Fibroblast of the aortic adventitia (primary cell): ENCODE measurements at regions not wholly inside any gene's neighbourhood (a gene's known extent, or its start where the extent isn't known, plus 50 kb on each side); places are given as distances from the start of the nearest gene placed in this dataset.
"Not testable (repeated sequence)": the region's sequence is repeated elsewhere in the genome, so short reads cannot be mapped to it uniquely, and the experiment has no call there.

ENCODE experiments used
- DNase-seq: peaks from one replicate; pipeline ENCODE4 v3.0.0-alpha.2; 2010; ENCODE audit warnings: low read depth
- H3K4me3 ChIP-seq: 2 replicates; pipeline ENCODE4 v1.5.1; 2011; ENCODE audit warnings: low read depth, mild to moderate bottlenecking, control low read depth, low read length, moderate library complexity
- TF ChIP-seq, protein P1 (sequence below): IDR thresholded peaks from 2 replicates; pipeline ENCODE4 v1.5.1; 2011; ENCODE audit warnings: mild to moderate bottlenecking, low read length, control low read depth, inconsistent platforms; ENCODE audit not compliant: insufficient read depth

- H3K4me3 ChIP-seq: peak overlapping the region; percentile 81
- DNase-seq: peak; percentile 64
Observed at GRCh38 chr17:30731210-30732132, 93.0 kb downstream of the CRLF3 start.

GRCh38 chr17:30730837-30731209 lies 93.7 kb downstream of the CRLF3 start:
- not testable (repeated sequence) for DNase-seq
- H3K4me3 ChIP-seq: peak overlapping the region; percentile 52

- not testable (repeated sequence) for H3K4me3 ChIP-seq, DNase-seq
Observed at GRCh38 chr17:30730171-30730836, 94.2 kb downstream of the CRLF3 start.

- H3K4me3 ChIP-seq, DNase-seq: not testable (repeated sequence)
Observed at GRCh38 chr17:30729471-30730170, 94.9 kb downstream of the CRLF3 start.

DNA sequence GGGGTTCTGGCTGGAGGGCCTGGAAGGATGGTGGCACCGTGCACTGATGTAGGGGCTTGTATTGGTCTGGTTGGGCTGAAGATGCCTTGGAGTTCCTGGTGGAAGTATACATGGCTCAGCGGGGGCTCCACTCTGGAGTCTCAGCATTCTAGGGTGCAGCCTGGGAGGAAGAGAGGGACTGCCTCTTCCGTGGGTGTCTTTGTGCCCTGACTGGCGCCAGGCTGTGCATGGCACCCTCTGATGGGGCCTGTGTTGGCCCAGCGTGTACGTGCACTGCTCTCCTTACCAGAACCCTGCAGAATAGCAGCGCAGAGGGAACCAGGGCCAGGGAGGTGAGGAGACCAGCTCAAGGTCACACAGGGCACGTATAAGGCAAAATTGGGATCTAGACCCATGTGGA lies 97.0 kb downstream of the CRLF3 start:
- not testable (repeated sequence) for H3K4me3 ChIP-seq, DNase-seq

GRCh38 chr17:30726734-30727133 lies 97.8 kb downstream of the CRLF3 start:
- not testable (repeated sequence) for H3K4me3 ChIP-seq, DNase-seq

DNA sequence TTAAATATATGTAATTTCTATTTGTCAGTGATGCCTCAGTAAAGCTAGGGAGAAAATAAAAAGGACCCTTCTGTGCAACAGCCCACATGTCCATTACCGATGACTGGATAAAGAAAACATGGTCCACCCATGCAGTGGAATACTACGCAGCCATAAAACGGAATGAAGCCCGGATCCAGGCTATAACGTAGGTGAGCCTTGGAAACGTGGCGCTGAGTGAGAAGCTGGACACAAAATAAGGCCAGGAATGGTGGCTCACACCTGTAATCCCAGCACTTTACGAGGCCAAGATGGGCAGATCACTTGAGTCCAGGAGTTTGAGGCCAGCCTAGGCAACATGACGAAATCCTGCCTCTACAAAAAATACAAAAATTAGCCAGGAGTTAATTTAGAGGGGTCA lies 98.2 kb downstream of the CRLF3 start:
- H3K4me3 ChIP-seq, DNase-seq: not testable (repeated sequence)

DNA sequence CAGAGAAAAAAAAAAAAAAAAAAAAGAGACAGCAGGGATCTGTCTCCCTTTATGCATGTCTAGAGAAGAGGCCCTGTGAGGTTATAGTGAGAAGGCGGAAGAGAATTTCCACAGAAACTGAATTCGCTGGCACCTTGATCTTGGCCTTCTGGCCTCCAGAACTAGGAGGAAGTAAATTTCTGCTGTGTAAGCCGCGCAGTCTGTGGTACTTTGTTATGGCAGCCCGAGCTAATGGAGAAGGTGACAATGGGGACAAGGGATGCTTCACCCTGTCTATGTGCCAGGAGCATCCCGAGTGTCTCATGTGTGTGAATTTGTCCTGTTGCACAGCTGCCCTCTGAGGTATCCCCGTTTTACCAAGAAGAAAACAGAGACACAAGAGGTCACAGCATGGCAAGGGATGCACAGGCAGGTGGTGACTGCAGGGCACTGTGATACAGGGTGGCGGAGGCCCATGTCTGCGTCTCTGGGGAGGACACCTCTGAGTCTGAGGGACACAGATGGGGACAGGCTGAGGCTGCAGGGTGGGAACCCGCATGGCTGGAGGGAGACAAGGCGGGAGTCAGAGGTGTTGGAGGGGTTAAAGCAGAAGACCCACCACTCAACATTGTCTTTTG lies 100.3 kb downstream of the CRLF3 start:
- not testable (repeated sequence) for H3K4me3 ChIP-seq, DNase-seq

DNA sequence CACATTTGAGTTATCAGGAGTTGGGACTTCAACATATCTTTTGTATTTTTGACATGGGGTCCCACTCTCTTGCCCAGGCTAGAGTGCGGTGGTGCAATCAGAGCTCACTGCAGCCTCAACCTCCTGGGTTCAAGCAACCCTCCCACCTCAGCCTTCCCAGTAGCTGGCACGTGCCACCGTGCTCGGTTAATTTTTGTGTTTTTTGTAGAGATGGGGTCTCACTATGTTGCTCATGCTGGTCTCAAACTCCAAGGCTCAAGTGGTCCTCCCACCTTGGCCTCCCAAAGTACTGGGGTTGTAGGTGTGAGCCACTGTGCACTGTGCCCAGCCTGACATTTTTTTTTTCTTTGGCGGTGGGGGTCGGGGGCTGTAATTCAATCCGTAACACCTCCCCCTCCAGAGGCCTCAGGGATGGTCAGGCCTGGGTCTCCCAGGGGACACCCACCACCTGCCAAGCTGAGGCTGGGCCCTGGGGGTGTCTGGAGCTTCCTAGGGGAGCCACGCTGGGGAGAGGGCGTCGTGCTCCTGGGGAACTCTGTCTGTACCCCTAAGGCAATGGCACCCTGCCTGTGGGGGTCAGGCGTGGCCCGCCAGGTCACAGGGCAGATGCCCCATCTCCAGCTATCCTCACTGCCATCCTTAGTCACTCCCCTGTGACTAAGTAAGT lies 102.2 kb downstream of the CRLF3 start:
- not testable (repeated sequence) for H3K4me3 ChIP-seq

GRCh38 chr17:30720971-30721370 lies 103.5 kb downstream of the CRLF3 start:
- DNase-seq, H3K4me3 ChIP-seq: not testable (repeated sequence)

More for the DNA sequence above, 102.2 kb downstream of the CRLF3 start:
- DNase-seq: not testable (repeated sequence)

GRCh38 chr17:30720013-30720471 lies 104.5 kb downstream of the CRLF3 start:
- no peak for DNase-seq
- TF ChIP-seq, protein P1, sequence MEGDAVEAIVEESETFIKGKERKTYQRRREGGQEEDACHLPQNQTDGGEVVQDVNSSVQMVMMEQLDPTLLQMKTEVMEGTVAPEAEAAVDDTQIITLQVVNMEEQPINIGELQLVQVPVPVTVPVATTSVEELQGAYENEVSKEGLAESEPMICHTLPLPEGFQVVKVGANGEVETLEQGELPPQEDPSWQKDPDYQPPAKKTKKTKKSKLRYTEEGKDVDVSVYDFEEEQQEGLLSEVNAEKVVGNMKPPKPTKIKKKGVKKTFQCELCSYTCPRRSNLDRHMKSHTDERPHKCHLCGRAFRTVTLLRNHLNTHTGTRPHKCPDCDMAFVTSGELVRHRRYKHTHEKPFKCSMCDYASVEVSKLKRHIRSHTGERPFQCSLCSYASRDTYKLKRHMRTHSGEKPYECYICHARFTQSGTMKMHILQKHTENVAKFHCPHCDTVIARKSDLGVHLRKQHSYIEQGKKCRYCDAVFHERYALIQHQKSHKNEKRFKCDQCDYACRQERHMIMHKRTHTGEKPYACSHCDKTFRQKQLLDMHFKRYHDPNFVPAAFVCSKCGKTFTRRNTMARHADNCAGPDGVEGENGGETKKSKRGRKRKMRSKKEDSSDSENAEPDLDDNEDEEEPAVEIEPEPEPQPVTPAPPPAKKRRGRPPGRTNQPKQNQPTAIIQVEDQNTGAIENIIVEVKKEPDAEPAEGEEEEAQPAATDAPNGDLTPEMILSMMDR: no peak
- H3K4me3 ChIP-seq: no peak overlapping the region
